GM18858 (cell line): ENCODE measurements at regions not wholly inside any gene's neighbourhood (a gene's known extent, or its start where the extent isn't known, plus 50 kb on each side); places are given as distances from the start of the nearest gene placed in this dataset.

Experiments used
- ATAC-seq: cut with Tn5 transposase; IDR thresholded peaks from one replicate; pipeline ENCODE4 v1.9.1; 2021; ENCODE audit not compliant: unreplicated experiment

- no peak for ATAC-seq
These were observed 375.3 kb downstream of the DNAH5 start for GRCh38 chr5:13569090-13569715.

- ATAC-seq = no peak
These were observed 376.7 kb downstream of the DNAH5 start for GRCh38 chr5:13567819-13568218.

- ATAC-seq = no peak
These were observed 377.6 kb downstream of the DNAH5 start for GRCh38 chr5:13566871-13567339.

- no peak for ATAC-seq
These were observed 386.1 kb downstream of the DNAH5 start for GRCh38 chr5:13558408-13558807.

GRCh38 chr5:13553896-13554295 is 390.6 kb downstream of the DNAH5 start:
- ATAC-seq = no peak

GRCh38 chr5:13552361-13552760 is 392.1 kb downstream of the DNAH5 start:
- ATAC-seq = no peak

GRCh38 chr5:13551645-13552044 is 392.8 kb downstream of the DNAH5 start:
- no peak for ATAC-seq

GRCh38 chr5:13540168-13540750 is 404.2 kb downstream of the DNAH5 start:
- ATAC-seq = no peak

- ATAC-seq = no peak
These were observed 407.6 kb downstream of the DNAH5 start for GRCh38 chr5:13536933-13537332.

- no peak for ATAC-seq
These were observed 410.7 kb downstream of the DNAH5 start for GRCh38 chr5:13533833-13534232.

GRCh38 chr5:13529300-13529699 is 415.2 kb downstream of the DNAH5 start:
- no peak for ATAC-seq

- no peak for ATAC-seq
These were observed 419.6 kb downstream of the DNAH5 start for GRCh38 chr5:13524936-13525335.

- no peak for ATAC-seq
These were observed 425.4 kb downstream of the DNAH5 start for GRCh38 chr5:13519131-13519530.

GRCh38 chr5:13516195-13516594 is 428.3 kb downstream of the DNAH5 start:
- ATAC-seq = no peak

GRCh38 chr5:13511442-13511841 is 433.0 kb downstream of the DNAH5 start:
- no peak for ATAC-seq

- ATAC-seq = no peak
These were observed 433.9 kb downstream of the DNAH5 start for GRCh38 chr5:13510616-13511015.

- ATAC-seq = no peak
These were observed 435.9 kb downstream of the DNAH5 start for GRCh38 chr5:13508559-13508958.

GRCh38 chr5:13505326-13505725 is 439.2 kb downstream of the DNAH5 start:
- no peak for ATAC-seq

- no peak for ATAC-seq
These were observed 441.5 kb downstream of the DNAH5 start for GRCh38 chr5:13503017-13503416.

- no peak for ATAC-seq
These were observed 443.3 kb downstream of the DNAH5 start for GRCh38 chr5:13501176-13501575.

- ATAC-seq = no peak
These were observed 446.2 kb downstream of the DNAH5 start for GRCh38 chr5:13498279-13498678.

GRCh38 chr5:13488254-13488931 is 456.1 kb downstream of the DNAH5 start:
- no peak for ATAC-seq
